H1 (cell line): ENCODE measurements at regions not wholly inside any gene's neighbourhood (a gene's known extent, or its start where the extent isn't known, plus 50 kb on each side); places are given as distances from the start of the nearest gene placed in this dataset.

Experiments
- ASH2L ChIP-seq: fragments of 200-600, 300-600 bp; sonication (generic); IDR thresholded peaks from one replicate; pipeline ENCODE4 v1.7.1; 2017; ENCODE audit warnings: low read length
- CTCF ChIP-seq, 3 experiments: IDR thresholded peaks; 1 replicate in 2 of 3; 2 replicates in 1 of 3; pipeline versions ENCODE4 v1.5.1 to v1.6.1; 2011; ENCODE audit warnings: low read length in 3 of 3, mild to moderate bottlenecking in 3 of 3, inconsistent platforms in 2 of 3, low read depth in 1 of 3, moderate library complexity in 1 of 3; ENCODE audit not compliant: insufficient read depth in 1 of 3; ENCODE audit errors: control extremely low read depth in 1 of 3
- POLR2AphosphoS5 ChIP-seq: IDR thresholded peaks from 2 replicates; pipeline ENCODE4 v1.6.1; 2011; ENCODE audit warnings: low read depth, low read length
- SIN3A ChIP-seq, 2 experiments: IDR thresholded peaks in 1 of 2; conservative IDR thresholded peaks in 1 of 2; 2 replicates each; pipeline ENCODE4 v1.6.1; 2011 to 2012; ENCODE audit warnings: low read length in 2 of 2, improper control_type of control experiment in 1 of 2, low read depth in 1 of 2, mild to moderate bottlenecking in 1 of 2
- TF ChIP-seq, protein P1 (sequence below): IDR thresholded peaks from 2 replicates; pipeline ENCODE4 v1.6.1; 2012; ENCODE audit warnings: low read length, inconsistent platforms

DNA sequence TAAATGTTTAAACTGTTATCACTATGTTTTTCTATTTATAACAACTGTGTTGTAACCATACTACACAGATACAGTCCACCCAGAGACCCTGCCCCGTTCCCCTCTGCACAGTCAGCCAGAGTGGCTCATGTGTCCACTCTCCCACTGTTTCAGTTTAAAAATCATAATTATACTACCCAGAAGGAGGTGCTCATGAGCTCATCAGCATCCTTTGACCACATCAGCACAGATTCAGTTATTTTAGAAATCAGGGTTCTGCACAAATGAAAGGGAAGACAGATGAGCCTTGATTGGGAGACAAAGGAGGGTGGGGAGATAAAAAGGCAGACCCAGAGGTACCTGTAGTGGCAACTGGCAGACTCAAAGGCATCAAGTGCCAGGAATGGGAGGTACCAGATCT is 124.3 kb downstream of the RCN1 start:
- TF ChIP-seq POLR2AphosphoS5 (no peak), CTCF (IDR thresholded peaks at IDR 0.05; ENCODE audit: control extremely low read depth in 1 of 3, insufficient read depth in 1 of 3, low read depth in 1 of 3, low read length in 3 of 3) (no peak), ASH2L (no peak), SIN3A (conservative IDR thresholded peaks at IDR 0.05 in 1 of 2, IDR thresholded peaks at IDR 0.05 in 1 of 2; ENCODE audit: low read depth in 1 of 2, low read length in 2 of 2) (no peak)
- TF ChIP-seq, protein P1, sequence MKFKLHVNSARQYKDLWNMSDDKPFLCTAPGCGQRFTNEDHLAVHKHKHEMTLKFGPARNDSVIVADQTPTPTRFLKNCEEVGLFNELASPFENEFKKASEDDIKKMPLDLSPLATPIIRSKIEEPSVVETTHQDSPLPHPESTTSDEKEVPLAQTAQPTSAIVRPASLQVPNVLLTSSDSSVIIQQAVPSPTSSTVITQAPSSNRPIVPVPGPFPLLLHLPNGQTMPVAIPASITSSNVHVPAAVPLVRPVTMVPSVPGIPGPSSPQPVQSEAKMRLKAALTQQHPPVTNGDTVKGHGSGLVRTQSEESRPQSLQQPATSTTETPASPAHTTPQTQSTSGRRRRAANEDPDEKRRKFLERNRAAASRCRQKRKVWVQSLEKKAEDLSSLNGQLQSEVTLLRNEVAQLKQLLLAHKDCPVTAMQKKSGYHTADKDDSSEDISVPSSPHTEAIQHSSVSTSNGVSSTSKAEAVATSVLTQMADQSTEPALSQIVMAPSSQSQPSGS: no peak
